Mammary epithelial cell (primary cell): ENCODE measurements at regions not wholly inside any gene's neighbourhood (a gene's known extent, or its start where the extent isn't known, plus 50 kb on each side); places are given as distances from the start of the nearest gene placed in this dataset.

Source experiments
- EZH2 ChIP-seq: IDR thresholded peaks from 2 replicates; pipeline ENCODE4 v1.6.1; 2012; ENCODE audit warnings: low read length, inconsistent platforms, borderline replicate concordance
- TF ChIP-seq, protein P1 (sequence below), 2 donors: IDR thresholded peaks in 1 of 2; conservative IDR thresholded peaks in 1 of 2; 2 replicates each; pipeline ENCODE4 v1.5.1; 2011 to 2012; ENCODE audit warnings: inconsistent platforms in 2 of 2, low read length in 2 of 2, mild to moderate bottlenecking in 2 of 2, control low read depth in 1 of 2, low read depth in 1 of 2; ENCODE audit not compliant: insufficient read depth in 1 of 2; ENCODE audit errors: extremely low read depth in 1 of 2

GRCh38 chr5:86885011-86885410 lies 267.3 kb downstream of the COX7C start:
- TF ChIP-seq, protein P1, sequence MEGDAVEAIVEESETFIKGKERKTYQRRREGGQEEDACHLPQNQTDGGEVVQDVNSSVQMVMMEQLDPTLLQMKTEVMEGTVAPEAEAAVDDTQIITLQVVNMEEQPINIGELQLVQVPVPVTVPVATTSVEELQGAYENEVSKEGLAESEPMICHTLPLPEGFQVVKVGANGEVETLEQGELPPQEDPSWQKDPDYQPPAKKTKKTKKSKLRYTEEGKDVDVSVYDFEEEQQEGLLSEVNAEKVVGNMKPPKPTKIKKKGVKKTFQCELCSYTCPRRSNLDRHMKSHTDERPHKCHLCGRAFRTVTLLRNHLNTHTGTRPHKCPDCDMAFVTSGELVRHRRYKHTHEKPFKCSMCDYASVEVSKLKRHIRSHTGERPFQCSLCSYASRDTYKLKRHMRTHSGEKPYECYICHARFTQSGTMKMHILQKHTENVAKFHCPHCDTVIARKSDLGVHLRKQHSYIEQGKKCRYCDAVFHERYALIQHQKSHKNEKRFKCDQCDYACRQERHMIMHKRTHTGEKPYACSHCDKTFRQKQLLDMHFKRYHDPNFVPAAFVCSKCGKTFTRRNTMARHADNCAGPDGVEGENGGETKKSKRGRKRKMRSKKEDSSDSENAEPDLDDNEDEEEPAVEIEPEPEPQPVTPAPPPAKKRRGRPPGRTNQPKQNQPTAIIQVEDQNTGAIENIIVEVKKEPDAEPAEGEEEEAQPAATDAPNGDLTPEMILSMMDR (conservative IDR thresholded peaks at IDR 0.05 in 1 of 2, IDR thresholded peaks at IDR 0.05 in 1 of 2; ENCODE audit: extremely low read depth in 1 of 2, insufficient read depth in 1 of 2, low read depth in 1 of 2, low read length in 2 of 2) = no peak
- TF ChIP-seq EZH2 = no peak
